ENCODE measurements at regions not wholly inside any gene's neighbourhood (a gene's known extent, or its start where the extent isn't known, plus 50 kb on each side); places are given as distances from the start of the nearest gene placed in this dataset.

DNA sequence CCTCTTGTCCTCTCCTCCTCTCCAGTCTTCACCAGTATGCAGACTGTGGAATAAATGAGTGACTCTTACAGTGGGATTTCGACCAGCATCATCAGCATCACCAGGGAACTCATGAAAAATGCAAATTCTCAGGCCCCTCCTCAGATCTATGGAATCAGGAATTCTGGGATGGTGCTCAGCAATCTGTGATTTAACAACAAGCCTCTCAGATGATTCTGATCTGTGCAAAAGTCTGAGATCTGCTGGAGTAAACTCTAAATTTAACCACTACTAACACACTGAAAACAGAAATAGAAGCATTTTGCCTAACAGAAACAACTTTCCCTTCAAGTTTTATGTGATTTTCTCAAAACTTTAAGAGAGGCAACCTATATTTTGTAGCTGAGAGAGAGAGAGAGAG, 124.8 kb upstream of the FAM3C start:
- H3K4me3 ChIP-seq, result no peak overlapping the region
- no peaks in the 10 kb centered on the region for H3K4me1 ChIP-seq
- H3K9me3 ChIP-seq, result no peaks in the 10 kb centered on the region
- no peak for ATAC-seq
- TF ChIP-seq, protein P1, sequence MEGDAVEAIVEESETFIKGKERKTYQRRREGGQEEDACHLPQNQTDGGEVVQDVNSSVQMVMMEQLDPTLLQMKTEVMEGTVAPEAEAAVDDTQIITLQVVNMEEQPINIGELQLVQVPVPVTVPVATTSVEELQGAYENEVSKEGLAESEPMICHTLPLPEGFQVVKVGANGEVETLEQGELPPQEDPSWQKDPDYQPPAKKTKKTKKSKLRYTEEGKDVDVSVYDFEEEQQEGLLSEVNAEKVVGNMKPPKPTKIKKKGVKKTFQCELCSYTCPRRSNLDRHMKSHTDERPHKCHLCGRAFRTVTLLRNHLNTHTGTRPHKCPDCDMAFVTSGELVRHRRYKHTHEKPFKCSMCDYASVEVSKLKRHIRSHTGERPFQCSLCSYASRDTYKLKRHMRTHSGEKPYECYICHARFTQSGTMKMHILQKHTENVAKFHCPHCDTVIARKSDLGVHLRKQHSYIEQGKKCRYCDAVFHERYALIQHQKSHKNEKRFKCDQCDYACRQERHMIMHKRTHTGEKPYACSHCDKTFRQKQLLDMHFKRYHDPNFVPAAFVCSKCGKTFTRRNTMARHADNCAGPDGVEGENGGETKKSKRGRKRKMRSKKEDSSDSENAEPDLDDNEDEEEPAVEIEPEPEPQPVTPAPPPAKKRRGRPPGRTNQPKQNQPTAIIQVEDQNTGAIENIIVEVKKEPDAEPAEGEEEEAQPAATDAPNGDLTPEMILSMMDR (IDR thresholded peaks at IDR 0.05), result no peak
- no peak for TF ChIP-seq POLR2A (IDR thresholded peaks at IDR 0.05)
- H3K36me3 ChIP-seq (replicated peaks in 1 of 2; ENCODE audit: insufficient read depth in 1 of 2, low read depth in 2 of 2), result no peaks in the 10 kb centered on the region
- intact Hi-C loops (cut with DNase I), result no loop called here
- 58 to 63% methylated on average over 1 of the region's 1 CpG for WGBS, 2 donors
- no peak for DNase-seq
- H3K27me3 ChIP-seq, result no peaks in the 10 kb centered on the region
- no peak overlapping the region for H3K27ac ChIP-seq

DNA sequence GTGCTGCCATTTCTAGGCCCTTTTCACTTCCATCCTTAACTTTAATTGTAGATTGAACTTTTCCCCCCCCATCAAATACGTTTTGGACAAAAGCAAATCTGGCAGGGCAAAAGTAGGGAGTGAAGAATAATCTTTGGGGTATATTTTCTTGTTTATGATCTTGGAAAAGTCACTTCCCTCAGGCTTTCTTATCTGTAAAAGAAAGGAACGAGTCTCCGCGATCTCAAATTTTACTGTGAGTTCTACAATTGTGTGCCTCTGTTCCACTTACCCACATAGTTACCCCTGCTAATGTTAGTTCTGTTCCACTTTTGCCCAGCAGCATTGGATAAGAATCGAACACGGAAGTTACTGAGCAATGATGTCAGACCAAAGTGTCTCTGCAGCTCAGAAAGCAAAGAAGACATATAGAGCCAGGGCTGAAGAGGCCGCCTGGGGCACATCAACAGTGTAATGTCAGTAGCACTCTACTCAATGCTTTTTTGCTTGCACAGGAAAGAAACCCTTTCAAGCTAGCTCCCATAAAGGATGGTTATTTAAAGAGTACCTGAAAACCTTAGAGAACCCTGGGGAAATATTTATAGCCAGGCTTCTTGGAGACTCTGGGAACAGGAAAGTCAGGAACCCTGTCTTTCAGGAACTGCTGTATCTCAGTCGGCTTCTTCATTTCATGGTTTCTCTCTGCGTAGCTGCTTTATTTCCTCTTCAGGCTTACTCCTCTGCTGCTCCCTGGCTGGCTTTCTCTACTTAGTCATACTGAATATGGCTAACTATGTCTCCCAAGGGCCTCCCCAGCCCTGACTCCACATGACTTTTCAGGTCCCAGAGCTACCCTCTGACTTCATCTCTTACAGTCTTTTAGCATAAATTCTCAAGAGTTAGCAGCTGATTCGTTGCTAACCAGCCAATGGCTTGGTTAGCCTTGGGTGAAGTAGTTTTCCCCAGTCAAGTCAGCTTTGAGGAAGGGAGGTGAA, 123.7 kb upstream of the FAM3C start:
- ATAC-seq, result peak; percentile 38
- H3K27me3 ChIP-seq, result no peaks in the 10 kb centered on the region
- no peak overlapping the region for H3K4me3 ChIP-seq
- H3K27ac ChIP-seq, result no peak overlapping the region
- H3K9me3 ChIP-seq, result no peaks in the 10 kb centered on the region
- TF ChIP-seq, protein P1 (IDR thresholded peaks at IDR 0.05), result no peak
- TF ChIP-seq POLR2A (IDR thresholded peaks at IDR 0.05), result no peak
- peak in 2 of 4 donors; percentile 12 to 16 for DNase-seq
- WGBS, 2 donors, result 76 to 81% methylated on average over 10 of the region's 10 CpGs
- H3K4me1 ChIP-seq, result no peaks in the 10 kb centered on the region
- no peaks in the 10 kb centered on the region for H3K36me3 ChIP-seq (replicated peaks in 1 of 2; ENCODE audit: insufficient read depth in 1 of 2, low read depth in 2 of 2)
- intact Hi-C loops (cut with DNase I), result no loop called here

DNA sequence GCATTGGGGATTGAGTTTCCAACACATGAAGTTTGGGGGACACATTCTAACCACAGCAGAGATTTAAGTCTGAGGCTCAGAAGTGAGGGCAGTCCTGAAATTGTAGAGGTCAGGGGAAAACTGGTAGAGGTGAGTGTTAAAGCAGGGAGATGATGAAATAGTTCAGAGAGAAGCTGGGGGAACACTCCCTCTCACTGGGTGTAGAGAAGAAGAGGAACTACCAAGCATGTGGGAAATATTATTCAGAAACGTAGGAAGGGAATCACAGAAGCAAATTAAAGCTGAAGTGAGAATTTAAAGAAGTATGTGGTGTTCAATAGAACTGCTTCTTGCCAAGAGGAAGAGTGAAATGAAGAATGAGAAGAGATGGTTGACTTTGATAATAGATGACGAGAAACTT, 121.5 kb upstream of the FAM3C start:
- WGBS, 2 donors, result 73 to 81% methylated on average over 2 of the region's 2 CpGs
- H3K4me1 ChIP-seq, result no peaks in the 10 kb centered on the region
- H3K27me3 ChIP-seq, result no peaks in the 10 kb centered on the region
- ATAC-seq (no peak), DNase-seq (no peak)
- H3K9me3 ChIP-seq, result no peaks in the 10 kb centered on the region
- intact Hi-C loops (cut with DNase I), result no loop called here
- H3K36me3 ChIP-seq (replicated peaks in 1 of 2; ENCODE audit: insufficient read depth in 1 of 2, low read depth in 2 of 2), result no peaks in the 10 kb centered on the region
- no peak for TF ChIP-seq POLR2A (IDR thresholded peaks at IDR 0.05)
- TF ChIP-seq, protein P1 (IDR thresholded peaks at IDR 0.05), result no peak
- no peak overlapping the region for H3K4me3 ChIP-seq
- H3K27ac ChIP-seq, result no peak overlapping the region

DNA sequence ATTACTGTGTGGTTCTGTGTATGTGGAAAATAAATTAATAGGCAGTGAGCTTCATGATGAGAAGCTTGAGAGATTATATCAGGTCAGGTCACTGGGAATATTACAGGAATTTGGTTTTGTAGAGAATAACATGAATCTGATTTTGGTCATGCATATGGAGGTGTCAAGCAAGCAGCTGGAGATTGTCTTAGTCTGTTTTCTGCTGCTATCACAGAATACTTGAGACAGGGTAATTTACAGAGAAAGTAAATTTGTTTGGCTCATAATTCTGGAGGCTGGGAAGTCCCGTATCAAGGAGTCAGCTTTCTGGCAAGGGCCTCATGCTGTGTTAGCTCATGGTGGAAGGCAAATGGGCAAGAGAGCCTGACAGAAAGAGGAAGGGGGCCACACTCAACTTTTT, 120.7 kb upstream of the FAM3C start:
- no peak overlapping the region for H3K27ac ChIP-seq
- H3K4me1 ChIP-seq, result no peaks in the 10 kb centered on the region
- TF ChIP-seq POLR2A (IDR thresholded peaks at IDR 0.05), result no peak
- TF ChIP-seq, protein P1 (IDR thresholded peaks at IDR 0.05), result no peak
- no peaks in the 10 kb centered on the region for H3K27me3 ChIP-seq
- ATAC-seq (no peak), DNase-seq (peak in 1 of 4 donors; percentile 9)
- H3K36me3 ChIP-seq (replicated peaks in 1 of 2; ENCODE audit: insufficient read depth in 1 of 2, low read depth in 2 of 2), result no peaks in the 10 kb centered on the region
- intact Hi-C loops (cut with DNase I), result no loop called here
- no peaks in the 10 kb centered on the region for H3K9me3 ChIP-seq
- 71 to 77% methylated on average over 1 of the region's 1 CpG for WGBS, 2 donors
- H3K4me3 ChIP-seq, result no peak overlapping the region

Data from body of pancreas (tissue), 4 donors.